GM19351 (cell line): ENCODE measurements at regions not wholly inside any gene's neighbourhood (a gene's known extent, or its start where the extent isn't known, plus 50 kb on each side); places are given as distances from the start of the nearest gene placed in this dataset.

Experiments
- ATAC-seq: cut with Tn5 transposase; IDR thresholded peaks from one replicate; pipeline ENCODE4 v1.9.1; 2021; ENCODE audit warnings: mild to moderate bottlenecking, moderate library complexity; ENCODE audit not compliant: unreplicated experiment

- no peak for ATAC-seq
Measured at GRCh38 chr10:33819206-33819605, 484.7 kb upstream of the NRP1 start.

GRCh38 chr10:33818343-33818742 is 483.9 kb upstream of the NRP1 start:
- ATAC-seq, result no peak

GRCh38 chr10:33817605-33818004 is 483.1 kb upstream of the NRP1 start:
- no peak for ATAC-seq

- ATAC-seq, result no peak
Measured at GRCh38 chr10:33815776-33816175, 481.3 kb upstream of the NRP1 start.

GRCh38 chr10:33813871-33814270 is 479.4 kb upstream of the NRP1 start:
- ATAC-seq, result no peak

GRCh38 chr10:33813415-33813814 is 478.9 kb upstream of the NRP1 start:
- ATAC-seq, result no peak

GRCh38 chr10:33812586-33812985 is 478.1 kb upstream of the NRP1 start:
- ATAC-seq, result no peak

- no peak for ATAC-seq
Measured at GRCh38 chr10:33810986-33811385, 476.5 kb upstream of the NRP1 start.

GRCh38 chr10:33809732-33810131 is 475.3 kb upstream of the NRP1 start:
- ATAC-seq, result no peak

GRCh38 chr10:33808475-33808874 is 474.0 kb upstream of the NRP1 start:
- no peak for ATAC-seq

GRCh38 chr10:33807531-33808359 is 473.3 kb upstream of the NRP1 start:
- no peak for ATAC-seq

GRCh38 chr10:33805831-33806230 is 471.4 kb upstream of the NRP1 start:
- no peak for ATAC-seq

- ATAC-seq, result no peak
Measured at GRCh38 chr10:33804584-33804983, 470.1 kb upstream of the NRP1 start.

- ATAC-seq, result no peak
Measured at GRCh38 chr10:33803248-33803647, 468.8 kb upstream of the NRP1 start.

- ATAC-seq, result no peak
Measured at GRCh38 chr10:33802566-33802965, 468.1 kb upstream of the NRP1 start.

- no peak for ATAC-seq
Measured at GRCh38 chr10:33801705-33802104, 467.2 kb upstream of the NRP1 start.

- no peak for ATAC-seq
Measured at GRCh38 chr10:33800986-33801385, 466.5 kb upstream of the NRP1 start.

- ATAC-seq, result no peak
Measured at GRCh38 chr10:33800545-33800944, 466.1 kb upstream of the NRP1 start.

GRCh38 chr10:33799944-33800323 is 465.5 kb upstream of the NRP1 start:
- ATAC-seq, result no peak

GRCh38 chr10:33799281-33799943 is 464.9 kb upstream of the NRP1 start:
- no peak for ATAC-seq

- ATAC-seq, result no peak
Measured at GRCh38 chr10:33798754-33799153, 464.3 kb upstream of the NRP1 start.

- ATAC-seq, result no peak
Measured at GRCh38 chr10:33796680-33797079, 462.2 kb upstream of the NRP1 start.
